HG03139 (cell line): ENCODE measurements at regions not wholly inside any gene's neighbourhood (a gene's known extent, or its start where the extent isn't known, plus 50 kb on each side); places are given as distances from the start of the nearest gene placed in this dataset.

Experiments
- ATAC-seq: cut with Tn5 transposase; IDR thresholded peaks from one replicate; pipeline ENCODE4 v1.9.1; 2021; ENCODE audit not compliant: unreplicated experiment

DNA sequence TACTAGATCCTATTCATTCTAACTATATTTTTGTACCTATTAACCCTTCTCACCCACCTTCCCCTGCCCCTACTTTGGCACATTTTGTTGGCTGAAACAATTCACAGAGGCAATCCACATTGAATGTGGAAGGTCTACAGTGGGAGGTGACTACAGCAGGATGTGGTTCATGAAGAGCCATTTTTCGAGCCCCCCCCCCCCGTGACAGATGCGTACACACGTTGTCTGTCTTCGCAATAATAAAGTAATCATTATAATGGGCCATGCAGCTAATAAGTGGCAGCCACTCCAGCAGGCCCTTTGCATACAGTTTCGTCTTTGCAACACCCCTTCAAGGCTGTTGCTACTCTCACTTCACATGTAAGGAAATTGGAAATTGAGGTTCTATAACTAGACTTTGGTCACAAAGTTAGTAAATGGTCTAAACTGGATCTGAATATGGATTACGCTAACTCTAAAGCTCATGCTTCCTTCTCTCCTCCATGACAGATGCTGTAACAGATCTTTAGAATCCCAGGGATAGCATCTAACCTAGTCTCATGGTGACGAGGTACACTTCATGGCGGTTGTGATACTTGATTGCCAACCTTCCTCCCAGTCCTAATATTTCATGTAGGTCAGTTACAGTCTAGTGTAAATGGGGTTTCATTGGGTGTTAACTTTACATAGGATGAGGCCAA lies 176.8 kb downstream of the MYCN start:
- ATAC-seq = no peak

DNA sequence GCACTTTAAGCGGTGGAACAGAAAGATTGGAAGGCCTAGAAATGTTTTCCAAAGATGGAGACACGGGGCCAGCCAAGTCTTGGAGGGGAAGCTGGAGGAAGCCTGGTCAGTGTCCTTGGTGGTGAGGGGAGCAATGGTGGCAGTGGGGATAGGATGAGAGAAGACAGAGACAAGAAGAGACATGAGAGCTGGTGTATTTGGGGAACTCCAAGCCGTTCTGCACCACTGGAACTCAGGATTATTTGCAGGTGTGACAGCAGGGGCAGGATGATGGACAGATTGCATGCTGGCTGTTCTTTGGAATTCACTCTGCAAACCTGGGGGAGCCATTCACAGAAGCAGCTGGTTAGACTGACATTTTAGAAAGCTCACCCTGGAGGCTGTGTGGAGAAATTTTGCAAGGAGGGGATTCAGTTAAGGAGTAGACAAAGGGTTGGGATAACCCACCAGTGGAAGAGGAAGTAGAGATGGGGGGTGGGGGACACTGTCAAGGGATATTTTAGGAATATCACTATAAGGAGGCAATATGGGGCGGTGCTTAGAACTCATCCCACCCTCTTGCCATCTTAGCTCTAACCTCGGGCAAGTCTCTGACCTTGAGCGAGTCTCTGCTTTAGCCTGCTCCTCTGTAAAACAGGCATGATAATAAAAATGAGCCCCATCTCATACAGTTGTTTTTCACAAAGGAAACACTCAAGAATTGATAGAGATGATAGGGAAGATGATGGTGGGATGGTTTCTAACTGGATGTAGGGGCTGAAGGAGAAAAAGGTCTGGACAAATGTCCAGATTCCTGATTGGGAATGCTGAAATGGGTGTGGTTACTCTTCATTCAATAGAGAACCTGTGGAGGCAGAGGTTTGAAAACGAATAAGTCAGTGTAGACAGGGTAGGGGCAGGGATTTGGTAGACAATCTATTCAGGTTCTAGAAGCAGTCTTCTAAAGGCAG lies 175.8 kb downstream of the MYCN start:
- ATAC-seq = no peak

DNA sequence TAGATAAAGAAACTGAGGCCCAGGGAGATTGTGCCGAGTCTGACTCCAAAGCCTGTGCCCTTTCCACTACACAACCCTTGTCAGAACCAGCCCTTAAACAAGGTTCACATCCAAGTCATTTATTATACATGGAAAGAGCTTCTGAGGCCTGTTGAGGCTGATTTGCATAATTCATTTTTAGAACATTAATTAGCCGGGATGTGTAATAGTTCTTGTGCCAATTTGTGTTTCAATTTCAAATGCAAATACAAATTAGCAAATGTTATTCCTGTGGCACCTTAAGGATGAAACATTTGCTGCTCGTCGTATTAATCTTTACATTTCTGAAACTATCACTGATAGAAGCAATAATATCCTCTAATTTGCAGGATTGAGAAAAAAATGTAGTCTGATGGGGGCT lies 174.9 kb downstream of the MYCN start:
- ATAC-seq = no peak

DNA sequence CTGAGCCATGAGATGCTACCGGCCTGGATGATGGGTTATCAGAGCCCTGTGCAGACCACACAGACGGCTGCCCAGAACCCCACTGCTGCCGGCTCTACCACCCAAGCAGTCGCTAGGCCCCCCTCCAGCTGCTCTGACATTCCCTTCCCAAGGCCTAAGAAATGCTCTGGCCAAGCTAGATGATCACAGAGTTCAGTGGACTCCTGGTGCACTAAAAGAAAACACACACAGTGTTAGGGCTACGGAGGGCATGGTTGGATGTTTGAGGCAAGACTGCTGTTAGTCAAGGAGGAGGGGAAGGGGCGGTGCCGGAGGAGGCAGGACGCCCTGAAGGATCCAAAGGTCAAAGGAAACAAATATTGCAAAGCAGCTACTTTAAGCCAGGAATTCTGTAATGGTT lies 174.5 kb downstream of the MYCN start:
- ATAC-seq = no peak

DNA sequence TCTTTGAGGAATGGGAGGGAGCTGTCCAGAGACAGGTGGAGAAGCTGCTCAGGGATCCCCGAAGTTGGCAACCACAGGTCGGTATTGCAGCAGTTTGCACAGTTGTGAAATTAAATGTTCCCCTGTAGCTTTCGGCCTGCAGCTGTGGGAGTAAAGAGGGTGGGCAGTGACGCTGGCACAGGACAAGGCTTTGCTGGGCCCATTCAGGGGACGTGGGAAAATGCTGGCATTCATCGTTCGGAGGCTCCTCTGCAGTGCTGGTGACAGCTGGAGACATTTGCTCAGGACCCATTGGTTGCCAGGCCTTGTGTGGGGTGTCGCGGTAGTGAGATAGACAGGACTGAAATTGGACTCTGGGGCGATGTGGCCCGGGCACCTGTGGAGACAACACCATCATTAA lies 173.7 kb downstream of the MYCN start:
- no peak for ATAC-seq

DNA sequence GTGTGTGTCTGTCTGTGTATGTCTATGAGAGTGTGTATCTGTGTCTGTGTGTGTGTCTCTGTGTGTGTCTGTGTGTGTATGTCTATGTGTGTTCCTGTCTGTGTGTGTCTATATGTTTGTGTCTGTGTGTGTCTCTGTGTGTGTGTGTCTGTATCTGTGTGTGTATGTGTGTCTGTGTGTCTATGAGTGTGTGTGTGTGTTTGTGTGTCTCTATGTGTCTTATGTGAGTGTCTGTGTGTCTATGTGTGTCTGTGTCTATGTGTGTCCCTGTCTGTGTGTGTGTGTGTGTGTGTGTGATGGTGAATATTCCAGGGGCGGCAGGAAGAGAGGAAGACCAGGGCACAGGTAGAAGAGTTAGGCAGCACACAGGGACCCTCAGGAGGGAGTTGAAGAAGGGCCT lies 173.2 kb downstream of the MYCN start:
- no peak for ATAC-seq

DNA sequence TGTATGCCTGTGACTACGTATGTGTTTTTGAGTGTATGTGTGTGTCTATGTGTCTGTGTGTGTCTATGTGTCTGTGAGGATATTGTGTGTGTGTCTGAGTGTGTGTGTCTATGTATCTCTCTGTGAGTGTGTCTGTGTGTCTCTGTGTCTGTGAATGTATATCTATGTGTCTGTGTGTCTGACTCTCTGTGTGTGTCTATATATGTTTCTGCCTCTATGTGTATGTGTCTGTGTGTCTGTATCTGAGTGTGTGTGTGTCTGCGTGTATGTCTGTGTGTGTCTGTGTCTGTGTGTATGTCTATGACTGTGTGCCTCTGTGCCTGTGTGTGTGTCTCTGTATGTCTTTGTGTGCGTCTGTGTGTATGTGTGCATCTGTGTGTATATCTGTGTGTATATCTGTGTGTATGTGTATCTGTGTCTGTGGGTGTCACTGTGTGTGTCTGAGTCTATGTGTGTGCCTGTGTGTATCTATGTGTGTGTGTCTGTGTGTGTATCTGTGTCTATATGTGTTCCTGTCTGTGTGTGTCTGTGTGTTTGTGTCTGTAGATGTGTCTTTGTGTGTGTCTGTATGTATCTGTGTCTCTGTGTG lies 172.7 kb downstream of the MYCN start:
- ATAC-seq = no peak

DNA sequence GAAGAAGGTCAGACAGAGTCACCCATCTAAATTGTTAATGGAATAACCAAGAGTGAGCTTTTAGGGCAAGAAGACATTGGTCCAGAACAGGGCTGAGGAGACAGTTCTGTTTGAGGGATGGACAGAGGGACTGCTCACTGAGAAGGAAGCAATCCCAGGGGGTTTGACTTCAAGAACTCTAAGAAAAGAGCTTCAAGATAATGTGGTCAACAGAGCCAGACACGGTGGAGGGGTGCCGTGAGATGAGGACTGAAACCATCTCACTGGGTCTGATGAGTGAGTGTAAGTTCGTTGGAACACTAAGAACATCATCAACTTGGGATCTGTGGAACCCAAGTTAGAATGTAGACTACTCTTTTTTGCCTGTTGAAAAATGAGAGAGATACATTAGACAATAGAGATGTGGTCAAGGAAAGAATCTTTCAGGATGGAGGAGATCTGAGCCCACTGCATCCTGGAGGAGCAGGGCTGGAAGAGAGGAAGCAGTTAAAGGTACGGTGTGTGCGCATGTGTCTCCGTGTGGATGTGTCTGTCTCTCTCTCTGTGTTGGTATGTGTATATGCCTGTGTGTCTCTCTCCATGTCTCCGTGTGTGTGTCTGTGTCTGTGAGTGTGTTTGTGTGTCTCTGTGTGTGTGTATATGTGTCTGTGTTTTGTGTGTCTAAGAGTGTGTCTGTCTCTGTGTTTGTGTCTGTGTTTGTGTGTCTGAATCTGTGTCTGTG lies 172.1 kb downstream of the MYCN start:
- ATAC-seq = no peak

DNA sequence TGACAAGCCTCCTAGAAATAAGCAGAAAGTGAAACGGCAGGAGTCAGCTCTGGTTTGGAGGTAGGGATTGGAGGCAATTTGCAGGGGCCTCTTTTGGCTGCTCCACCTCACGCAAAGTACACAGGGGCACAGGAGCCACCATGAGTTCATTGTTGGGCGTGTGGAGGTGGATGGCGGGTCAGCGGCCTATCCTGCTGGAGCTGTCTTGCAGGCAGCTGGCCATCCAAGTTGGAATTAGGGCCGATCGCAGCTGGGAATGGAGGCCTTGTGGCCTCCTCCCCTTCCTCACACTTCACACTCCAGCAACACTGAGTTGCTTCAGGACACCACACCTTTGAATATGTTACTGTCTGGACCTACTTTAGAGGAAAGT lies 171.5 kb downstream of the MYCN start:
- no peak for ATAC-seq

DNA sequence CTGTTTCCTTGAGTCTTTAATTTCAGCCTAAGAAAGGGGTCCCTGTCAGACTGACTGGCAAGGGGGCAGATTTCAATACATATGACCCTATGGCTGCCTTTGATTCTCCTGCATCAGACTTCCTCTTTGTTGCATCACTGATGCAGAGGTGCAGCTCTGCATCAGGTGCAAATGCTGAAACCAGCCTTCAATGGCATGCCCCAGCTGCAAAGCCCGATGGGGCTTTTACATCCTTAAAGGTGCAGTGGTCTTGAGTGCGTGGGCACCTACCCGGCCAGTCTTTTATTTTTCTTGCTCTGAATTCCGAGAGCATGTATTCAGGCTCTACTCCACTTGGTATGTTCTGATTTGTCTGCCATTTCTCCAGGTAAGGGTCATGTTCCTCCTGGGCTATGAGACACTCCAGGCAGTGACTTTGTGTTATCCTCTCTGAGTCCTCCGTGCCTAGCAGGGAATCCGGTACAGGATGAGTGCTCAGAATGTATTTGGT lies 169.5 kb downstream of the MYCN start:
- ATAC-seq = no peak

DNA sequence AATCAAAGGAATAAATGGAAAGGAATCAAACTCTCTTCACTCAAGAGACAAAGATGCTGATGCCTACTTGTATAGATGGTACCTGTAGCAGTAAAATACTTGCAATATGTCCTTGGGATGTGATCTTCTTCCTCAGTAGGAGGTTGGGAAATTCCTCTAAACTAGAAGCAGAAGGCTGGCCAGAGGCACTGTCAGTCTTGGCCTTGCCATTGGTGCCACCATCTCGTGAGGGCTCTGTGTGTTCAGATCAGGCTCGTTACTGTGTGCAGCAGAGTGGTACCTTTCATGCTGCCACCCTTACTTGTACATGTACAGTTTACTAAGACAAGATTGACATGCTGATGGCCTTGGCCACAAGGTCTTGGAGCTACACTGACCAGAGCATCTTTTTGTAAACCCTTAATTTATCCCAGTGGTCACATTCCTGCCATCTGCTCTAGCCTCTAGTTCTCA lies 169.0 kb downstream of the MYCN start:
- no peak for ATAC-seq

DNA sequence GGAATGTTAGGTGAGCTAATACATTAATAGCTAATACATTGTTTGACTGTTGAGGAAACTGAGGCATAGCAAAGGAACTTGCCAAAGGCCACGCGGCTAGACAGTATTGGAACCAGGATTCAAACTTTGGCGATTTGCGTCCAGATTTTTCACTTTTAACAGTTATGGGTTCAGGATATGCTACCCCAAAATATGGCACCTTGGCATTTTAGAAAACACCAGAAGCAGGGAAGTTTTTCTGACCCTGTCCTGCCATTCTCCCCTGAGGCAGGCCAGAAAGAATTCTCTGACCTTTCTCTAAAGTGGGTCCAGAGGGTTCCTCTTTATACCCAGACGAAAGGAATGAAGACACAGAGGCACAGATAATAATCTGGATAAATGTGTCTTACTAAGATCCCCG lies 166.9 kb downstream of the MYCN start:
- ATAC-seq = no peak

DNA sequence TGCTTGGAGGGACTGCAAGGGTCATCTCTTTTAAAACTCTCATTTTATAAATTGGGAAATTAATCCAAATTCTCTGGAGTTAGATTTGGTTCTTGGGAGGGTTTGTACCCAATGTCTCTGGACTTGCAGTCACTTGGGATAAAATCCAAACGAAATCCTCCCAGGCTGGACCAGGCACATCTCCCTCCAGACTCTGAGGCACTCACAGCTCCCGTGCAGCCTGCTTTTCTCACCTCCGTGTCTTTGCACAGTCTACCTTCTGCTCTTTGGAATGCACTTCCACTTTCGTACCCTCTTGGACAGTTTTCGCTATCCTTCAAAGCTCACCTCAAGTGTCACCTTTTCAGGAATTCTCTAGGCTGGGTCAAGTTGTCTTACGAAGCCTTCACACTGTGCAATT lies 166.3 kb downstream of the MYCN start:
- ATAC-seq = no peak

DNA sequence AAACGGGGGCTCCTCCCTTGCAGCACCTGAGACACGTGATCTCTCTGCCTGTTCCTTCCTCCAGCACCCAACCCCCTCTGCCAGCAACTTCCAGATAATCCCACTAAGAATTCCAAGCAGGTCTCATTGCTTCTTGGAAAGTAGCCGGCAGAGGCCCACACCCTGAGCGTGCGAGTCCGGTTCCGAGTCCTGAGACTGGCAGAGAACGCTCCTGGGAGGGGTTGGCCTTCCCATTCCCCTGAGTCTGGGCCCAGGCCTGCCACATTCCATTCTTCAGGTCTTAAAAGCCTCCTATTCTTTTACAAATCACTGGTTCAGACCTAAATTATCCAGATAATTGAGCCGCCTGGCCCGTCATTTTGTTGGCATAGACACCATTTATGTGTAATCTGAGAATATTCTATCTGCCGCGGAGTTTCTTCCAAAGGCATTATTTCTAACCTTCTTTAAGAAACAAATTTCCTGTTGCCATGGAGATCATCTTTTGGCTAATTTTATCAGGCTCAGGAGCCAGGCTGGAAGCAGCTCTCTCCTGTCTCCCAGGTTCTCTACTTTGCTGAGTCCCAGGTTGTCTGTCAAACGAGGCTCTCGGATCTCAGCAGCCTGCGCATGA lies 165.4 kb downstream of the MYCN start:
- no peak for ATAC-seq

DNA sequence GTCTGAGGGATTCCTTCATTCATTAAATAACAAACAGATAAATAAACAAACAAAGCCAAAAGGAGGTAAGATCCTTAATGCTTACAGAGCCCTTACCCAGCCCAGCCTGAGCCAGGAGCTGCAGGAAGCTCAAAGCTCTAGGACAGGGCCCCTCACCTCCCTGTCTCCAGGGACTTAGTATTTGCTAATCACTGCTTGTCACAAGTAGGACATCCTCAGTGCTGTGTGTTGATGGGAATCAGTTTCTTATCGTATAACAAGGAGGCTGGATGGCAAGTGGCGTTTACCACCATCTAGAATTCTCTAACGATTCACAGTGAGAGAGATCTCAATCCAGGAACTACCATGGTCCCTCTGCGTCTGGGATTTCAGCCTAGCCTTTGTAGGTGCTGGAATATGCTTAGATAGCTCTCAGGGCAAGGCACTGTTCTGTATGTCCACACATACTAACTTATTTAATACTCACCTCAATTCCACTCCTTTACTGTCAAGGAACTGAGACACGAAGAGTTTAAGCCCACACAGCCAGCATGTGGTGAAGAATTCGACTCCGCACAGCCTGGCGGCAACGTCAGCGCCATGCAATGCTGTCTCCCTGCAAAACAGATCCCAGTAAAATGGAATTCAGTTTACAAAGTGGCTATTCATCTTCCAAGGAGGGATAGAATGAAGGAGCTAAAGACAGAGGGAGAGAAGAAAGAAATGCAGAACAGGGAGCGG lies 164.8 kb downstream of the MYCN start:
- ATAC-seq = no peak

DNA sequence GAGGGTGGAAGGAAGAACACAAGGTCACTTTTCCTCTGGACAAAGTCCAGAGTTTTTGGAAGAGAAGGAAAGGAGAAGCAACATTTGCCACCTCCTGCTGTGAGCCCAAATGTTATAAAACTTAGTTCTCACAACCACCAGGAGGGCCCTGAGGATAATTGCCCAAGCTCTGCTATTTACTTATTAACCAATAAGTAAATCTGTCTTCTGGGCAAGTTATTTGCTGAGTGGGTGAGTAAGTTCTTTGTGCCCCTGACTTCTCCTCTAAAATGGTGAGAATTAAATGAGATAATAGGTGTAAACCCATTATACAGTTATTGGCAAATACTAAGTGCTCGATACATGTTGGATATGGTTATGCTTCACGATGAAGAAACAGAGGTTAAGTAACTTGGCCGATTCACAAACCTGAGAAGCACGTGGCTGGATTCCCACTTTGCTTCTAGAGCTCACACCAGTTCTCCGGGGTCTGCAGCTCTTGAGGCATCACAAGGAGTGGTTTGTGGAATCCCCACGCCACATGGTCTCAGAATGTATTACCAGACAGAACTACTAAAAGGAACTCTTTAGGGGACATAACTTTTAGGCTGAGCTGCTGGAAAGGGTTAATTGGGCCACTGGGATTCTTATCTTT lies 164.1 kb downstream of the MYCN start:
- ATAC-seq = no peak

DNA sequence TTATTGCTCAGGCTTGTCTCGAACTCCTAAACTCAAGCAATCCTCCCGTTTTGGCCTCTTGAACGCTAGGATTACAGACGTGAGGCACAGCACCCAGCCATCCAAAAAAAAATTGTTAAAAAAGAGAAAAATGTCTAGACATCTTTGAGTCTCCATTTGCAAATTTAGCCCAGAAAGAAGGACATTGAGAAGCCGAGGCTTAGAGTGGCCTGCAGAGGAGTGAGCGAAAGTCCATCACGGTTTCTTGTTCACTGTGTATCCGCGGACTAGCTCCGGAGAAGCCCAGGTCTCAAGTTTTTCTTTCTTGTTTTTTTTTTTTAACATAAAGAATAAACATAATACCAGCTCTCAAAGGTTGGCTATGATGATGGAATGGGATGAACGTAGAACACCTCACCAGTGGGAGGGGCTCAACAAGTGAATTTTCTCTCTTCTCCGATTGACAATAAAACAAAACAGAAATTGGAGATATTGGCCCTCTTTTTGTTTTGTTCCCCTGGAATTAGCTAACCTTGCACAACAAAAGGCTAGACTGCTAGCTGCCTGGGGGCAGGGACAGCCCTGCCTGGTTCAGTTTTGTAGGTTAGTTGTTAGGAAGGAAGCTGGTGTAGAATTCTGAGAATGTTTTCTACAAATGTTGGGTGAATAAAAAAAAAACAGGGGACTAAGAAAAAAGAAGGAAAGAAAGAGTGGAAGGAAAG lies 163.4 kb downstream of the MYCN start:
- no peak for ATAC-seq

DNA sequence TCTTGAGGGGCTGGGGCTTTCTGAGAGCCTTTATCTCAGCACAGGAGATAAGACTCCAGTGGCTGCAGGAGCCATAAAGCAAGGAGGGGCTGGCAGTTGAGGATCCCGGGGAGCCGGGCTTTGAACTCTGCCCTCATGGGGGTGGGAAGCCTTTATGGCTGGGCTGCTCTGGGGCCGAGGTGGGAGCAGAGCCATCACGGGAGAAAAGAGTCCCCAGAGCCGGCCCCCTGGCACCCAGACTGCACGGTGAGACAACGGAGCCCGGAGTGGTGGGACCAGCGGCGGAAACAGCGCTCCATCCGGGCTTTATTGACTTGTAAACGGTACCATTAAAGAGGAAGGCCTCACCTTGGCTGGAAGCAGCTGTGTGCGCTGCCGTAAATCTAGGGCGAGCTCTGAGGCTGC lies 162.6 kb downstream of the MYCN start:
- no peak for ATAC-seq

DNA sequence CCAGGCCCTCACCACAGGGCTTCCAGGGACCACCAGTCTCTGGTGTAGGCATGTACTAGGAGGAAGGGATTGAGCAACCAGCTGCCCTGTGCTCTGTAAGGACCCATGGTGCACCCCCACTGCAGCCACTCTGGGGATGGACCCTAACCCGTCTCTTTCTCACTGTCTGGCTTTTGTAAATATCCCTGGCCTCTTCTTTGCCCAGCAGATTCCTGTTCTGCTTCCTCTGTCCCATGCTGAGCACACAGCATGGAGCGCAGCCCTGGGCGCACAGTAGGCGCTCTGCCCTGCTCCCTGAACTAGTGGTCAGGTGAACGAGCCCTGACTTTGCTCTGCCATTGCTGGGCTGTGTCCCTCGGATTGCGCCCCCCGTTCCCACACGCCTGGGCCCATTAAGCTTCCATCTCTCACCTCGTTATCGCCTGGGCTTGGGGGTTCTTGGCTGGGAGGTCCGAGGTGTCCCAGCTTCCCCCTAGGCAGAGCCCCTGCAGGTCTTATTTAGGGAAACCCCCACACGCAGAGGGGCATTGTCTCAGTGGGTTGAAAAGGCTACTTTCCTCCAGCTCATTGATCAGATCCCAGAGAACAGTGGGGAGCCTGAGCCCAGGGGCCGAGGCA lies 162.1 kb downstream of the MYCN start:
- ATAC-seq = no peak
